ENCODE measurements at regions not wholly inside any gene's neighbourhood (a gene's known extent, or its start where the extent isn't known, plus 50 kb on each side); places are given as distances from the start of the nearest gene placed in this dataset.

- DNase-seq = peak; percentile 6
- Mint-ChIP-seq H3K27me3 (ENCODE audit: insufficient read depth) (no peaks in the 10 kb centered on the region), H3K4me3 (no peak overlapping the region), H3K36me3 (ENCODE audit: low read depth) (no peaks in the 10 kb centered on the region), H3K9me3 (no peaks in the 10 kb centered on the region), H3K4me1 (peaks cover 9% of the 10 kb centered on the region), H3K27ac (no peak overlapping the region)
- TF ChIP-seq, protein P1, sequence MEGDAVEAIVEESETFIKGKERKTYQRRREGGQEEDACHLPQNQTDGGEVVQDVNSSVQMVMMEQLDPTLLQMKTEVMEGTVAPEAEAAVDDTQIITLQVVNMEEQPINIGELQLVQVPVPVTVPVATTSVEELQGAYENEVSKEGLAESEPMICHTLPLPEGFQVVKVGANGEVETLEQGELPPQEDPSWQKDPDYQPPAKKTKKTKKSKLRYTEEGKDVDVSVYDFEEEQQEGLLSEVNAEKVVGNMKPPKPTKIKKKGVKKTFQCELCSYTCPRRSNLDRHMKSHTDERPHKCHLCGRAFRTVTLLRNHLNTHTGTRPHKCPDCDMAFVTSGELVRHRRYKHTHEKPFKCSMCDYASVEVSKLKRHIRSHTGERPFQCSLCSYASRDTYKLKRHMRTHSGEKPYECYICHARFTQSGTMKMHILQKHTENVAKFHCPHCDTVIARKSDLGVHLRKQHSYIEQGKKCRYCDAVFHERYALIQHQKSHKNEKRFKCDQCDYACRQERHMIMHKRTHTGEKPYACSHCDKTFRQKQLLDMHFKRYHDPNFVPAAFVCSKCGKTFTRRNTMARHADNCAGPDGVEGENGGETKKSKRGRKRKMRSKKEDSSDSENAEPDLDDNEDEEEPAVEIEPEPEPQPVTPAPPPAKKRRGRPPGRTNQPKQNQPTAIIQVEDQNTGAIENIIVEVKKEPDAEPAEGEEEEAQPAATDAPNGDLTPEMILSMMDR (conservative IDR thresholded peaks at IDR 0.05) = no peak
- no peaks in the 10 kb centered on the region for H3K27me3 ChIP-seq (ENCODE audit: control insufficient read depth, insufficient read depth, low read length, poor library complexity, severe bottlenecking)
- H3K36me3 ChIP-seq (ENCODE audit: control insufficient read depth, insufficient read depth, low read length) = no peaks in the 10 kb centered on the region
- H3K4me1 ChIP-seq (ENCODE audit: control insufficient read depth, insufficient read depth, low read length) = no peaks in the 10 kb centered on the region
- no peak overlapping the region for H3K27ac ChIP-seq (ENCODE audit: low read depth, low read length)
- H3K9ac ChIP-seq (ENCODE audit: extremely low read depth, low read length, poor library complexity, severe bottlenecking) = no peak overlapping the region
- WGBS, 2 experiments (ENCODE audit: insufficient coverage in 1 of 2, insufficient read length in 1 of 2) = 88 to 93% methylated on average over 4 to 7 of the region's 8 CpGs
- H3K9me3 ChIP-seq (ENCODE audit: control insufficient read depth, low read length) = no peaks in the 10 kb centered on the region
- H3K4me3 ChIP-seq (ENCODE audit: low read length) = no peak overlapping the region
Observed at GRCh38 chr17:15090533-15090932, 174.6 kb downstream of the PMP22 start.

GRCh38 chr17:15087946-15088345 lies 177.2 kb downstream of the PMP22 start:
- peak; percentile 39 for DNase-seq
- Mint-ChIP-seq H3K4me1 (peaks cover 9% of the 10 kb centered on the region), H3K36me3 (ENCODE audit: low read depth) (no peaks in the 10 kb centered on the region), H3K9me3 (no peaks in the 10 kb centered on the region), H3K27ac (no peak overlapping the region), H3K27me3 (ENCODE audit: insufficient read depth) (no peaks in the 10 kb centered on the region), H3K4me3 (no peak overlapping the region)
- no peaks in the 10 kb centered on the region for H3K27me3 ChIP-seq (ENCODE audit: control insufficient read depth, insufficient read depth, low read length, poor library complexity, severe bottlenecking)
- no peaks in the 10 kb centered on the region for H3K9me3 ChIP-seq (ENCODE audit: control insufficient read depth, low read length)
- no peak overlapping the region for H3K4me3 ChIP-seq (ENCODE audit: low read length)
- no peak overlapping the region for H3K27ac ChIP-seq (ENCODE audit: low read depth, low read length)
- H3K4me1 ChIP-seq (ENCODE audit: control insufficient read depth, insufficient read depth, low read length) = no peaks in the 10 kb centered on the region
- WGBS, 2 experiments (ENCODE audit: insufficient coverage in 1 of 2, insufficient read length in 1 of 2) = 81 to 100% methylated on average over 1 to 3 of the region's 3 CpGs
- no peak overlapping the region for H3K9ac ChIP-seq (ENCODE audit: extremely low read depth, low read length, poor library complexity, severe bottlenecking)
- TF ChIP-seq, protein P1 (conservative IDR thresholded peaks at IDR 0.05) = no peak
- H3K36me3 ChIP-seq (ENCODE audit: control insufficient read depth, insufficient read depth, low read length) = no peaks in the 10 kb centered on the region

GRCh38 chr17:15086776-15087295 lies 178.3 kb downstream of the PMP22 start:
- Mint-ChIP-seq H3K27me3 (ENCODE audit: insufficient read depth) (no peaks in the 10 kb centered on the region), H3K36me3 (ENCODE audit: low read depth) (no peaks in the 10 kb centered on the region), H3K4me1 (peaks cover 9% of the 10 kb centered on the region), H3K9me3 (no peaks in the 10 kb centered on the region), H3K27ac (no peak overlapping the region), H3K4me3 (no peak overlapping the region)
- H3K27ac ChIP-seq (ENCODE audit: low read depth, low read length) = peak overlapping the region; percentile 87
- peak; percentile 53 for DNase-seq
- H3K36me3 ChIP-seq (ENCODE audit: control insufficient read depth, insufficient read depth, low read length) = no peaks in the 10 kb centered on the region
- no peak overlapping the region for H3K9ac ChIP-seq (ENCODE audit: extremely low read depth, low read length, poor library complexity, severe bottlenecking)
- H3K27me3 ChIP-seq (ENCODE audit: control insufficient read depth, insufficient read depth, low read length, poor library complexity, severe bottlenecking) = no peaks in the 10 kb centered on the region
- H3K4me1 ChIP-seq (ENCODE audit: control insufficient read depth, insufficient read depth, low read length) = no peaks in the 10 kb centered on the region
- H3K9me3 ChIP-seq (ENCODE audit: control insufficient read depth, low read length) = no peaks in the 10 kb centered on the region
- 85 to 91% methylated on average over 9 to 11 of the region's 11 CpGs for WGBS, 2 experiments (ENCODE audit: insufficient coverage in 1 of 2, insufficient read length in 1 of 2)
- TF ChIP-seq, protein P1 (conservative IDR thresholded peaks at IDR 0.05) = no peak
- no peak overlapping the region for H3K4me3 ChIP-seq (ENCODE audit: low read length)
